ENCODE measurements at regions not wholly inside any gene's neighbourhood (a gene's known extent, or its start where the extent isn't known, plus 50 kb on each side); places are given as distances from the start of the nearest gene placed in this dataset.

GRCh38 chr6:108779536-108780275 lies 68.5 kb upstream of the ARMC2 start:
- Histone ChIP-seq H3K9me3 (ENCODE audit: control insufficient read depth in 1 of 2, low read length in 2 of 2) (no peaks in the 10 kb centered on the region), H3K4me3 (ENCODE audit: low read depth in 1 of 2, low read length in 2 of 2) (no peak overlapping the region), H3K9ac (ENCODE audit: low read depth in 1 of 2, low read length in 2 of 2) (no peak overlapping the region), H3K27me3 (ENCODE audit: control insufficient read depth in 1 of 2, insufficient read depth in 2 of 2, low read length in 2 of 2) (no peaks in the 10 kb centered on the region), H3K27ac (ENCODE audit: low read depth, low read length) (no peak overlapping the region), H3K36me3 (ENCODE audit: control insufficient read depth in 1 of 2, insufficient read depth in 2 of 2, low read length in 2 of 2) (no peaks in the 10 kb centered on the region), H3K4me1 (ENCODE audit: control insufficient read depth in 1 of 2, insufficient read depth in 2 of 2, low read length in 2 of 2) (peaks cover 5 to 8% of the 10 kb centered on the region in 2 donors)

- Histone ChIP-seq H3K36me3 (ENCODE audit: control insufficient read depth in 1 of 2, insufficient read depth in 2 of 2, low read length in 2 of 2) (no peaks in the 10 kb centered on the region), H3K9ac (ENCODE audit: low read depth in 1 of 2, low read length in 2 of 2) (no peak overlapping the region), H3K27me3 (ENCODE audit: control insufficient read depth in 1 of 2, insufficient read depth in 2 of 2, low read length in 2 of 2) (no peaks in the 10 kb centered on the region)
Observed at GRCh38 chr6:108780784-108781183, 67.4 kb upstream of the ARMC2 start.

GRCh38 chr6:108781419-108782100 lies 66.7 kb upstream of the ARMC2 start:
- Histone ChIP-seq H3K27me3 (ENCODE audit: control insufficient read depth in 1 of 2, insufficient read depth in 2 of 2, low read length in 2 of 2) (no peaks in the 10 kb centered on the region), H3K9ac (ENCODE audit: low read depth in 1 of 2, low read length in 2 of 2) (peak overlapping the region; percentile 35 to 56), H3K4me3 (ENCODE audit: low read depth in 1 of 2, low read length in 2 of 2) (peak overlapping the region; percentile 67 to 81), H3K9me3 (ENCODE audit: control insufficient read depth in 1 of 2, low read length in 2 of 2) (no peaks in the 10 kb centered on the region), H3K27ac (ENCODE audit: low read depth, low read length) (no peak overlapping the region), H3K4me1 (ENCODE audit: control insufficient read depth in 1 of 2, insufficient read depth in 2 of 2, low read length in 2 of 2) (peaks cover 5 to 8% of the 10 kb centered on the region in 2 donors), H3K36me3 (ENCODE audit: control insufficient read depth in 1 of 2, insufficient read depth in 2 of 2, low read length in 2 of 2) (no peaks in the 10 kb centered on the region)

More at GRCh38 chr6:108780784-108781183, 67.4 kb upstream of the ARMC2 start:
- H3K27ac ChIP-seq (ENCODE audit: low read depth, low read length) = no peak overlapping the region
- H3K9me3 ChIP-seq (ENCODE audit: control insufficient read depth in 1 of 2, low read length in 2 of 2) = no peaks in the 10 kb centered on the region
- no peak overlapping the region for H3K4me3 ChIP-seq (ENCODE audit: low read depth in 1 of 2, low read length in 2 of 2)
- H3K4me1 ChIP-seq (ENCODE audit: control insufficient read depth in 1 of 2, insufficient read depth in 2 of 2, low read length in 2 of 2) = peaks cover 5 to 8% of the 10 kb centered on the region in 2 donors

- Histone ChIP-seq H3K4me1 (ENCODE audit: control insufficient read depth in 1 of 2, insufficient read depth in 2 of 2, low read length in 2 of 2) (peaks cover 5 to 8% of the 10 kb centered on the region in 2 donors), H3K9me3 (ENCODE audit: control insufficient read depth in 1 of 2, low read length in 2 of 2) (no peaks in the 10 kb centered on the region), H3K27ac (ENCODE audit: low read depth, low read length) (no peak overlapping the region), H3K4me3 (ENCODE audit: low read depth in 1 of 2, low read length in 2 of 2) (peak overlapping the region; percentile 67 to 81), H3K36me3 (ENCODE audit: control insufficient read depth in 1 of 2, insufficient read depth in 2 of 2, low read length in 2 of 2) (no peaks in the 10 kb centered on the region), H3K27me3 (ENCODE audit: control insufficient read depth in 1 of 2, insufficient read depth in 2 of 2, low read length in 2 of 2) (no peaks in the 10 kb centered on the region), H3K9ac (ENCODE audit: low read depth in 1 of 2, low read length in 2 of 2) (peak overlapping the region; percentile 35 to 56)
Observed at GRCh38 chr6:108782179-108783041, 65.8 kb upstream of the ARMC2 start.

- Histone ChIP-seq H3K9me3 (ENCODE audit: control insufficient read depth in 1 of 2, low read length in 2 of 2) (no peaks in the 10 kb centered on the region), H3K27me3 (ENCODE audit: control insufficient read depth in 1 of 2, insufficient read depth in 2 of 2, low read length in 2 of 2) (no peaks in the 10 kb centered on the region)
Observed at GRCh38 chr6:108785653-108786052, 62.6 kb upstream of the ARMC2 start.

GRCh38 chr6:108788416-108788815 lies 59.8 kb upstream of the ARMC2 start:
- H3K4me1 ChIP-seq (ENCODE audit: control insufficient read depth in 1 of 2, insufficient read depth in 2 of 2, low read length in 2 of 2) = no peaks in the 10 kb centered on the region
- H3K9ac ChIP-seq (ENCODE audit: low read depth in 1 of 2, low read length in 2 of 2) = no peak overlapping the region
- no peaks in the 10 kb centered on the region for H3K27me3 ChIP-seq (ENCODE audit: control insufficient read depth in 1 of 2, insufficient read depth in 2 of 2, low read length in 2 of 2)
- H3K36me3 ChIP-seq (ENCODE audit: control insufficient read depth in 1 of 2, insufficient read depth in 2 of 2, low read length in 2 of 2) = no peaks in the 10 kb centered on the region
- no peaks in the 10 kb centered on the region for H3K9me3 ChIP-seq (ENCODE audit: control insufficient read depth in 1 of 2, low read length in 2 of 2)
- no peak overlapping the region for H3K4me3 ChIP-seq (ENCODE audit: low read depth in 1 of 2, low read length in 2 of 2)
- H3K27ac ChIP-seq (ENCODE audit: low read depth, low read length) = no peak overlapping the region

More at GRCh38 chr6:108785653-108786052, 62.6 kb upstream of the ARMC2 start:
- H3K27ac ChIP-seq (ENCODE audit: low read depth, low read length) = no peak overlapping the region
- no peak overlapping the region for H3K4me3 ChIP-seq (ENCODE audit: low read depth in 1 of 2, low read length in 2 of 2)
- H3K9ac ChIP-seq (ENCODE audit: low read depth in 1 of 2, low read length in 2 of 2) = no peak overlapping the region
- H3K4me1 ChIP-seq (ENCODE audit: control insufficient read depth in 1 of 2, insufficient read depth in 2 of 2, low read length in 2 of 2) = peaks cover 5 to 8% of the 10 kb centered on the region in 2 donors
- no peaks in the 10 kb centered on the region for H3K36me3 ChIP-seq (ENCODE audit: control insufficient read depth in 1 of 2, insufficient read depth in 2 of 2, low read length in 2 of 2)

GRCh38 chr6:108789475-108789874 lies 58.7 kb upstream of the ARMC2 start:
- H3K27ac ChIP-seq (ENCODE audit: low read depth, low read length) = no peak overlapping the region
- H3K4me1 ChIP-seq (ENCODE audit: control insufficient read depth in 1 of 2, insufficient read depth in 2 of 2, low read length in 2 of 2) = peaks cover 0 to under 1% of the 10 kb centered on the region in 2 donors
- H3K27me3 ChIP-seq (ENCODE audit: control insufficient read depth in 1 of 2, insufficient read depth in 2 of 2, low read length in 2 of 2) = no peaks in the 10 kb centered on the region
- no peaks in the 10 kb centered on the region for H3K9me3 ChIP-seq (ENCODE audit: control insufficient read depth in 1 of 2, low read length in 2 of 2)
- no peak overlapping the region for H3K9ac ChIP-seq (ENCODE audit: low read depth in 1 of 2, low read length in 2 of 2)
- no peak overlapping the region for H3K4me3 ChIP-seq (ENCODE audit: low read depth in 1 of 2, low read length in 2 of 2)
- no peaks in the 10 kb centered on the region for H3K36me3 ChIP-seq (ENCODE audit: control insufficient read depth in 1 of 2, insufficient read depth in 2 of 2, low read length in 2 of 2)

- Histone ChIP-seq H3K4me3 (ENCODE audit: low read depth in 1 of 2, low read length in 2 of 2) (no peak overlapping the region), H3K4me1 (ENCODE audit: control insufficient read depth in 1 of 2, insufficient read depth in 2 of 2, low read length in 2 of 2) (peaks cover 6 to 7% of the 10 kb centered on the region in 2 donors), H3K27ac (ENCODE audit: low read depth, low read length) (no peak overlapping the region), H3K36me3 (ENCODE audit: control insufficient read depth in 1 of 2, insufficient read depth in 2 of 2, low read length in 2 of 2) (no peaks in the 10 kb centered on the region), H3K9ac (ENCODE audit: low read depth in 1 of 2, low read length in 2 of 2) (no peak overlapping the region), H3K27me3 (ENCODE audit: control insufficient read depth in 1 of 2, insufficient read depth in 2 of 2, low read length in 2 of 2) (no peaks in the 10 kb centered on the region), H3K9me3 (ENCODE audit: control insufficient read depth in 1 of 2, low read length in 2 of 2) (no peaks in the 10 kb centered on the region)
Observed at GRCh38 chr6:108791700-108792099, 56.5 kb upstream of the ARMC2 start.

- Histone ChIP-seq H3K27ac (ENCODE audit: low read depth, low read length) (no peak overlapping the region), H3K4me1 (ENCODE audit: control insufficient read depth in 1 of 2, insufficient read depth in 2 of 2, low read length in 2 of 2) (peaks cover 6 to 24% of the 10 kb centered on the region in 2 donors)
Observed at GRCh38 chr6:108793516-108794251, 54.5 kb upstream of the ARMC2 start.

More at GRCh38 chr6:108793516-108794251, 54.5 kb upstream of the ARMC2 start:
- H3K9me3 ChIP-seq (ENCODE audit: control insufficient read depth in 1 of 2, low read length in 2 of 2) = no peaks in the 10 kb centered on the region
- H3K4me3 ChIP-seq (ENCODE audit: low read depth in 1 of 2, low read length in 2 of 2) = no peak overlapping the region
- H3K9ac ChIP-seq (ENCODE audit: low read depth in 1 of 2, low read length in 2 of 2) = no peak overlapping the region
- H3K36me3 ChIP-seq (ENCODE audit: control insufficient read depth in 1 of 2, insufficient read depth in 2 of 2, low read length in 2 of 2) = no peaks in the 10 kb centered on the region
- H3K27me3 ChIP-seq (ENCODE audit: control insufficient read depth in 1 of 2, insufficient read depth in 2 of 2, low read length in 2 of 2) = no peaks in the 10 kb centered on the region

Measured in duodenal mucosa (tissue), 2 donors.